SH-SY5Y (cell line): ENCODE measurements at regions not wholly inside any gene's neighbourhood (a gene's known extent, or its start where the extent isn't known, plus 50 kb on each side); places are given as distances from the start of the nearest gene placed in this dataset.

Source experiments
- GATA2 ChIP-seq: IDR thresholded peaks from 2 replicates; pipeline ENCODE4 v1.6.1; 2011; ENCODE audit warnings: mild to moderate bottlenecking, low read depth, low read length
- GATA3 ChIP-seq: IDR thresholded peaks from 2 replicates; pipeline ENCODE4 v1.6.1; 2011; ENCODE audit warnings: low read depth, mild to moderate bottlenecking, low read length, moderate library complexity

DNA sequence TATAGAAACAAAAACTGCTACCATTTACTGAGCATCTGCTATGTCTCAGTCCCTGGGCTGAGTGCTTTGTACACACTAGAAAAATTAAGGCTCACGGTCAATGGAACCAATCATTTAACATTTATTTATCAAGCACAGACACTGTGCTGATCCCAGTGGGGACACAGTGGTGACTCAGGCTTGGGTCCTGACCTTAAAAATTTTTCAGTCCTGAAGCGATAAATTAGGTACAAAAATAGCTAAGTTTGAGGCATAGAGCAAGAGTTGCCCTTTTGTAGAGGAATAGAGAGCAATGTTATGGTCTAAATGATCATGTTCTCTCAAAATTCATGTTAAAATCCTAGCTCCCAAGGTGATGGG lies 85.1 kb downstream of the CRYGS start:
- TF ChIP-seq GATA3 (no peak), GATA2 (no peak)
